ENCODE measurements at regions not wholly inside any gene's neighbourhood (a gene's known extent, or its start where the extent isn't known, plus 50 kb on each side); places are given as distances from the start of the nearest gene placed in this dataset.

- TF ChIP-seq CTCF (IDR thresholded peaks at IDR 0.05), result no peak
- no peak for TF ChIP-seq EZH2 (IDR thresholded peaks at IDR 0.05; ENCODE audit: borderline replicate concordance, insufficient read depth, low read depth, low read length, poor library complexity, severe bottlenecking)
Observed at GRCh38 chr18:45462179-45462578, 153.1 kb upstream of the SLC14A2 start.
